ENCODE measurements at regions not wholly inside any gene's neighbourhood (a gene's known extent, or its start where the extent isn't known, plus 50 kb on each side); places are given as distances from the start of the nearest gene placed in this dataset.

- Histone ChIP-seq H3K4me3 (ENCODE audit: low read length in 2 of 2) (no peak overlapping the region), H3K4ac (ENCODE audit: low read length) (no peak overlapping the region), H3K4me1 (ENCODE audit: control insufficient read depth in 2 of 2, insufficient read depth in 1 of 2, low read depth in 1 of 2, low read length in 2 of 2) (peaks cover 0 to 10% of the 10 kb centered on the region in 2 donors), H3K18ac (ENCODE audit: low read length) (no peak overlapping the region), H3K9me3 (replicated peaks in 1 of 2; ENCODE audit: control insufficient read depth in 2 of 2, insufficient read depth in 1 of 2, low read depth in 1 of 2, low read length in 2 of 2) (peaks cover 4 to 10% of the 10 kb centered on the region in 2 donors), H3K27ac (replicated peaks; ENCODE audit: low read length) (no peak overlapping the region), H3K14ac (ENCODE audit: low read length) (no peak overlapping the region), H3K36me3 (replicated peaks in 1 of 2; ENCODE audit: control insufficient read depth in 2 of 2, insufficient read depth in 2 of 2, low read length in 2 of 2) (peaks cover 4 to 14% of the 10 kb centered on the region in 2 donors), H3K23ac (ENCODE audit: low read depth, low read length, poor library complexity) (no peak overlapping the region), H2AFZ (ENCODE audit: low read length) (no peak overlapping the region), H4K91ac (ENCODE audit: low read depth, low read length, poor library complexity) (no peak overlapping the region), H2BK5ac (ENCODE audit: low read length) (no peak overlapping the region), H4K8ac (ENCODE audit: low read depth, low read length) (no peak overlapping the region), H2AK5ac (ENCODE audit: low read depth, low read length) (no peak overlapping the region), H3K4me2 (ENCODE audit: insufficient read depth, low read length, poor library complexity, severe bottlenecking) (no peak overlapping the region), H2BK12ac (ENCODE audit: low read length) (no peak overlapping the region), H2BK15ac (ENCODE audit: low read length) (no peak overlapping the region), H3K27me3 (ENCODE audit: control insufficient read depth in 3 of 3, insufficient read depth in 3 of 3, low read depth in 1 of 3, low read length in 3 of 3) (no peaks in the 10 kb centered on the region), H3K79me1 (ENCODE audit: low read depth, low read length) (peaks cover 13% of the 10 kb centered on the region), H2BK120ac (ENCODE audit: low read depth, low read length) (no peak overlapping the region), H3K9ac (ENCODE audit: low read depth, low read length, poor library complexity) (no peak overlapping the region)
- WGBS, 2 donors (ENCODE audit: extremely low coverage in 2 of 2, insufficient read length in 2 of 2, insufficient replicate concordance in 1 of 2): no CpG with 5 or more reads among the region's 42 CpGs
- DNase-seq (ENCODE audit: low spot score): no peak
Measured at GRCh38 chr2:134129900-134130537, 123.9 kb upstream of the MGAT5 start.

GRCh38 chr2:134131681-134132489 lies 122.0 kb upstream of the MGAT5 start:
- no peak overlapping the region for H2AFZ ChIP-seq (ENCODE audit: low read length)
- H3K79me1 ChIP-seq (ENCODE audit: low read depth, low read length): peaks cover 10% of the 10 kb centered on the region
- H3K36me3 ChIP-seq (replicated peaks in 1 of 2; ENCODE audit: control insufficient read depth in 2 of 2, insufficient read depth in 2 of 2, low read length in 2 of 2): peaks cover 2 to 8% of the 10 kb centered on the region in 2 donors
- H3K4me2 ChIP-seq (ENCODE audit: insufficient read depth, low read length, poor library complexity, severe bottlenecking): no peak overlapping the region
- peaks cover 0 to 10% of the 10 kb centered on the region in 2 donors for H3K4me1 ChIP-seq (ENCODE audit: control insufficient read depth in 2 of 2, insufficient read depth in 1 of 2, low read depth in 1 of 2, low read length in 2 of 2)
- no peak overlapping the region for H3K4ac ChIP-seq (ENCODE audit: low read length)
- H4K8ac ChIP-seq (ENCODE audit: low read depth, low read length): no peak overlapping the region
- H3K27ac ChIP-seq (replicated peaks; ENCODE audit: low read length): no peak overlapping the region
- H3K18ac ChIP-seq (ENCODE audit: low read length): no peak overlapping the region
- no peak overlapping the region for H3K4me3 ChIP-seq (ENCODE audit: low read length in 2 of 2)
- no peak for DNase-seq (ENCODE audit: low spot score)
- H2BK15ac ChIP-seq (ENCODE audit: low read length): no peak overlapping the region
- H2BK12ac ChIP-seq (ENCODE audit: low read length): no peak overlapping the region
- H2BK120ac ChIP-seq (ENCODE audit: low read depth, low read length): no peak overlapping the region
- WGBS, 2 donors (ENCODE audit: extremely low coverage in 2 of 2, insufficient read length in 2 of 2, insufficient replicate concordance in 1 of 2): no CpG with 5 or more reads among the region's 7 CpGs
- no peak overlapping the region for H2BK5ac ChIP-seq (ENCODE audit: low read length)
- H3K27me3 ChIP-seq (ENCODE audit: control insufficient read depth in 3 of 3, insufficient read depth in 3 of 3, low read depth in 1 of 3, low read length in 3 of 3): no peaks in the 10 kb centered on the region
- H4K91ac ChIP-seq (ENCODE audit: low read depth, low read length, poor library complexity): no peak overlapping the region
- H3K9me3 ChIP-seq (replicated peaks in 1 of 2; ENCODE audit: control insufficient read depth in 2 of 2, insufficient read depth in 1 of 2, low read depth in 1 of 2, low read length in 2 of 2): peaks cover 4 to 11% of the 10 kb centered on the region in 2 donors
- H2AK5ac ChIP-seq (ENCODE audit: low read depth, low read length): no peak overlapping the region
- no peak overlapping the region for H3K14ac ChIP-seq (ENCODE audit: low read length)
- H3K23ac ChIP-seq (ENCODE audit: low read depth, low read length, poor library complexity): no peak overlapping the region
- no peak overlapping the region for H3K9ac ChIP-seq (ENCODE audit: low read depth, low read length, poor library complexity)

GRCh38 chr2:134132490-134132857 lies 121.4 kb upstream of the MGAT5 start:
- Histone ChIP-seq H3K79me1 (ENCODE audit: low read depth, low read length) (peaks cover 12% of the 10 kb centered on the region), H4K91ac (ENCODE audit: low read depth, low read length, poor library complexity) (no peak overlapping the region), H3K4me2 (ENCODE audit: insufficient read depth, low read length, poor library complexity, severe bottlenecking) (no peak overlapping the region), H3K9me3 (replicated peaks in 1 of 2; ENCODE audit: control insufficient read depth in 2 of 2, insufficient read depth in 1 of 2, low read depth in 1 of 2, low read length in 2 of 2) (peaks cover 4 to 11% of the 10 kb centered on the region in 2 donors), H3K27me3 (ENCODE audit: control insufficient read depth in 3 of 3, insufficient read depth in 3 of 3, low read depth in 1 of 3, low read length in 3 of 3) (no peaks in the 10 kb centered on the region), H3K4me3 (ENCODE audit: low read length in 2 of 2) (no peak overlapping the region), H2BK120ac (ENCODE audit: low read depth, low read length) (no peak overlapping the region), H3K23ac (ENCODE audit: low read depth, low read length, poor library complexity) (no peak overlapping the region), H2BK5ac (ENCODE audit: low read length) (no peak overlapping the region), H2AFZ (ENCODE audit: low read length) (no peak overlapping the region), H3K14ac (ENCODE audit: low read length) (no peak overlapping the region), H3K9ac (ENCODE audit: low read depth, low read length, poor library complexity) (no peak overlapping the region), H3K4me1 (ENCODE audit: control insufficient read depth in 2 of 2, insufficient read depth in 1 of 2, low read depth in 1 of 2, low read length in 2 of 2) (peaks cover 0 to 10% of the 10 kb centered on the region in 2 donors), H2AK5ac (ENCODE audit: low read depth, low read length) (no peak overlapping the region), H3K36me3 (replicated peaks in 1 of 2; ENCODE audit: control insufficient read depth in 2 of 2, insufficient read depth in 2 of 2, low read length in 2 of 2) (peaks cover 2 to 8% of the 10 kb centered on the region in 2 donors), H4K8ac (ENCODE audit: low read depth, low read length) (no peak overlapping the region), H2BK15ac (ENCODE audit: low read length) (no peak overlapping the region), H3K18ac (ENCODE audit: low read length) (no peak overlapping the region), H3K27ac (replicated peaks; ENCODE audit: low read length) (no peak overlapping the region), H2BK12ac (ENCODE audit: low read length) (no peak overlapping the region), H3K4ac (ENCODE audit: low read length) (no peak overlapping the region)
- DNase-seq (ENCODE audit: low spot score): no peak
- WGBS, 2 donors (ENCODE audit: extremely low coverage in 2 of 2, insufficient read length in 2 of 2, insufficient replicate concordance in 1 of 2): no CpG with 5 or more reads among the region's 3 CpGs

- Histone ChIP-seq H2BK120ac (ENCODE audit: low read depth, low read length) (no peak overlapping the region), H3K4ac (ENCODE audit: low read length) (no peak overlapping the region)
Measured at GRCh38 chr2:134133622-134134312, 120.1 kb upstream of the MGAT5 start.

More at GRCh38 chr2:134133622-134134312, 120.1 kb upstream of the MGAT5 start:
- H3K27ac ChIP-seq (replicated peaks; ENCODE audit: low read length): no peak overlapping the region
- H3K14ac ChIP-seq (ENCODE audit: low read length): no peak overlapping the region
- no peak overlapping the region for H4K8ac ChIP-seq (ENCODE audit: low read depth, low read length)
- no peak overlapping the region for H3K9ac ChIP-seq (ENCODE audit: low read depth, low read length, poor library complexity)
- DNase-seq (ENCODE audit: low spot score): no peak
- no peak overlapping the region for H3K18ac ChIP-seq (ENCODE audit: low read length)
- no peak overlapping the region for H4K91ac ChIP-seq (ENCODE audit: low read depth, low read length, poor library complexity)
- H3K4me3 ChIP-seq (ENCODE audit: low read length in 2 of 2): no peak overlapping the region
- H2AFZ ChIP-seq (ENCODE audit: low read length): no peak overlapping the region
- H2BK15ac ChIP-seq (ENCODE audit: low read length): no peak overlapping the region
- peaks cover 11% of the 10 kb centered on the region for H3K79me1 ChIP-seq (ENCODE audit: low read depth, low read length)
- H3K4me2 ChIP-seq (ENCODE audit: insufficient read depth, low read length, poor library complexity, severe bottlenecking): no peak overlapping the region
- no peak overlapping the region for H2BK12ac ChIP-seq (ENCODE audit: low read length)
- peaks cover 0 to 10% of the 10 kb centered on the region in 2 donors for H3K4me1 ChIP-seq (ENCODE audit: control insufficient read depth in 2 of 2, insufficient read depth in 1 of 2, low read depth in 1 of 2, low read length in 2 of 2)
- no peak overlapping the region for H2BK5ac ChIP-seq (ENCODE audit: low read length)
- H3K23ac ChIP-seq (ENCODE audit: low read depth, low read length, poor library complexity): no peak overlapping the region
- peaks cover 2 to 8% of the 10 kb centered on the region in 2 donors for H3K36me3 ChIP-seq (replicated peaks in 1 of 2; ENCODE audit: control insufficient read depth in 2 of 2, insufficient read depth in 2 of 2, low read length in 2 of 2)
- H2AK5ac ChIP-seq (ENCODE audit: low read depth, low read length): no peak overlapping the region
- no peaks in the 10 kb centered on the region for H3K27me3 ChIP-seq (ENCODE audit: control insufficient read depth in 3 of 3, insufficient read depth in 3 of 3, low read depth in 1 of 3, low read length in 3 of 3)
- H3K9me3 ChIP-seq (replicated peaks in 1 of 2; ENCODE audit: control insufficient read depth in 2 of 2, insufficient read depth in 1 of 2, low read depth in 1 of 2, low read length in 2 of 2): peaks cover 4 to 10% of the 10 kb centered on the region in 2 donors
- WGBS, 2 donors (ENCODE audit: extremely low coverage in 2 of 2, insufficient read length in 2 of 2, insufficient replicate concordance in 1 of 2): no CpG with 5 or more reads among the region's 6 CpGs

All from neuronal stem cell (in vitro differentiated cells).